ENCODE measurements at regions not wholly inside any gene's neighbourhood (a gene's known extent, or its start where the extent isn't known, plus 50 kb on each side); places are given as distances from the start of the nearest gene placed in this dataset.
"Not testable (repeated sequence)": the region's sequence is repeated elsewhere in the genome, so short reads cannot be mapped to it uniquely, and the experiment has no call there.

DNA sequence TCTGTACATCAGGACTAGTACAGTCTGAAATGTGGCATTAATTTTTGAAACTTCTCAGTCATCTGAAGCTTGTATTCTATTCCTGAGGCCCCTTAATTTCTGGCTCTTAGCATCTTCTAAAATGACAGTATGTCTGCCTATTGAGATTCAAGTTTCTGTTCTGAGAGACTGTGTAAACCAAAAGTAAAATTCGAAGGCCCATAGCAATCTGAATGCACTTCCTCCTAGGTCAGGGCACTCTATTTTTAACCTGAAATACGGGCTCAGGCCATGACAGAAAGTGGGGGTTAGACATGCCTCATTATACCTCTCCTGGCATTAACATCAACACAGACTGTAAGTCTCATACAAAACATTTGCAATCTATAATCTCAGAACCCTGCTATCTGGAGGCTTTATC is 584.4 kb downstream of the KLHL4 start:
- no peak for DNase-seq
- Histone ChIP-seq H3K9me3 (replicated peaks) (no peaks in the 10 kb centered on the region), H3K27me3 (0 out of 2 replicates have a peak, but pooled peaks cover 4% of the 10 kb centered on the region), H3K4me1 (no peaks in the 10 kb centered on the region), H3K4me3 (no peak overlapping the region), H3K36me3 (no peaks in the 10 kb centered on the region), H3K27ac (no peak overlapping the region)

DNA sequence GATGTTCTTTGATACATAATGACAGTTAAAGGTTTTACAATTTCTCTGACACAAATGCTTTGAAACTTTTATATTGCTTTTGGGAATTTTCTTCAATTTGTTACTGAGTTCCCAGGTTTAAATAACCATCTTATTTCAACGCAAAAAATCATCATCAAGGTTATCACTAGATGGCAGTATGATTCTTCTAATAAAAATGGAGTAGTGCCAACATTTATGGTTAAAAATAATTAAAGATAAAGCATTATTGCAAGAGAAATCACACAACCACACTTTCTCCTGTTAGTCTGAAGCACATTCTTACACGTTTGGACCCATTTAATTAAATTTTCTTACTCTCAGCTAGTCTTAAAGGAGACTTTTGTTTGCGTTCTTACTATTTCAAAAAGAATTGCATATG is 611.3 kb upstream of the CPXCR1 start:
- H3K9me3 ChIP-seq (replicated peaks) = no peaks in the 10 kb centered on the region
- H3K36me3 ChIP-seq = no peaks in the 10 kb centered on the region
- peak in 1 of 2 experiments; percentile 26 for DNase-seq
- H3K4me3 ChIP-seq = no peak overlapping the region
- no peaks in the 10 kb centered on the region; the same call in 1 of the 2 replicates for H3K27me3 ChIP-seq
- H3K27ac ChIP-seq = no peak overlapping the region
- H3K4me1 ChIP-seq = no peaks in the 10 kb centered on the region

DNA sequence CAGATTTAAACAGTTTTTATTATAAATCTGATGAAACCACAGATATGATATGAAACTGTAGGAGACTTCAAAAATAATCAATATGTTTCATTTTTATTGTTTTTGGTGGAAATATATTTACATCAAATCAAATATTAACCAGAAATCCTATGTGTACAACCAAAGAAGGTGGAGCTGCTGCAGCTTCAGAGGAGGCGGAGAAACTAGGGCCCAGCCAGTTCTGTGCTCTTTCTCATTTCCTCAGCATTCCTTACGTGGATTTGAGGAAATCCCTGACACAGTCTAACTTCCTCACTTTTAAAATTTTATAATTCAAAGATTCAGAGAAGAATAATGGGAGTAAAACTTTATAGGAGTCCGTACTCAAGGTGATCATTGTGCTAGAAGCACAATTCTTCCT is 610.7 kb upstream of the CPXCR1 start:
- Histone ChIP-seq H3K4me1 (no peaks in the 10 kb centered on the region), H3K27me3 (no peaks in the 10 kb centered on the region; the same call in 1 of the 2 replicates), H3K27ac (no peak overlapping the region), H3K4me3 (no peak overlapping the region), H3K9me3 (replicated peaks) (no peaks in the 10 kb centered on the region), H3K36me3 (no peaks in the 10 kb centered on the region)
- DNase-seq = no peak

DNA sequence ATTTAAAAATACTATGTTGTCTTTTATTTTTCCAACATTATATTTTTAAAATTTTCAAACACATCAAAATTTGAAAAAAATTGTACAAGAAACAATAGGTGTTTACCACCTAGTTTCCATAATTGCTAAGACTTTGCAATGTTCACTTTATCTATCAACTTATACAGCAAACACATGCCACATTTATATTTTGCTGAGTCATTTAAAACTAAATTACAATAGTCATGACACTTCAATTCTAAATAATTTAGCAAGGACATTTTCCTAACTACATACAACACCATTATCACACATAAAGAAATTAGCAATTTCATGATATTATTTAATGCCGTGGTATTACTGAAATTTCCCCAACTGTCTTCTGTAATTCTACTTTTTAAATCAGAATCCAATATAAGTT is 600.4 kb upstream of the CPXCR1 start:
- Histone ChIP-seq H3K27me3 (no peaks in the 10 kb centered on the region), H3K36me3 (no peaks in the 10 kb centered on the region), H3K4me3 (no peak overlapping the region), H3K9me3 (replicated peaks) (no peaks in the 10 kb centered on the region), H3K4me1 (no peaks in the 10 kb centered on the region), H3K27ac (no peak overlapping the region)
- no peak for DNase-seq

DNA sequence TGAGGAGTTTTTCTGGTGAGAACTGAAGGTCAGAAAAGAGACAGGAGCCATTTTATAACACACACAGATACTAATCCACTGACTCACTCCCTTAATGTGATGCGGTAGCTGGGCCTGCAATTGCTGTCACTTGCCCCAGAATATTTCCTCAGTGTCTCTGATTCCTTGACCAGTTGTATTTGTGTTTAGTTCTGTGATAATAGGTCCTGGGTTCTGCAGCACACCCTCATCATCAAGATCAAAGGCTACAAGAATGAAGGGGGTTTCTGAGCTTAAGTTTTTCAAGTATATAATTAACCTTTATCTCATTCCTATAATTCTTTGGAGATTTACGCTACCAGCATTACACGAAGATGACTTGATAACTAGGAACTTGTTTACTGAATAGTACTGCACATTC is 576.5 kb upstream of the CPXCR1 start:
- no peaks in the 10 kb centered on the region for H3K4me1 ChIP-seq
- H3K4me3 ChIP-seq = no peak overlapping the region
- no peak overlapping the region for H3K27ac ChIP-seq
- H3K36me3 ChIP-seq = no peaks in the 10 kb centered on the region
- no peaks in the 10 kb centered on the region for H3K27me3 ChIP-seq
- DNase-seq = no peak
- H3K9me3 ChIP-seq (replicated peaks) = no peaks in the 10 kb centered on the region

DNA sequence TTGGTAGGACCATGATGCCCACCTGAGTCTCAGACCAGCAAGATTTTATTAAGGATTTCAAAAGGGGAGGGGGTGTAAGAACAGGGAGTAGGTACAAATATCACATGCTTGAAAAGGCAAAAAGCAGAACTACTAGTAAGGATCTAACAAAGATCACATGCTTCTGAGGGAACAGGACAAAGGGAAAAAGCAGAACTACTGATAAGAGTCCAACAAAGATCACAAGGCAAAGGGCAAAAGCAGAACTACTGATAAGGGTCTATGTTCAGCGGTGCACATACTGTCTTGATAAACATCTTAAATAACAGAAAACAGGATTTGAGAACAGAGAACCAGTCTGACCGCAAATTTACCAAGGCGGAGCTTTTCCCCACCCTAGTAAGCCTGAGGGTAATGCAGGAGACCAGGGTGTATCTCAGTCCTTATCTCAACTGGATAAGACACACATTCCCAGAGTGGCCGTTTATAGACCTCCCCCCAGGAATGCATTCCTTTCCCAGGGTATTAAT is 573.0 kb upstream of the CPXCR1 start:
- H3K27me3 ChIP-seq; H3K9me3 ChIP-seq (replicated peaks); H3K4me3 ChIP-seq; H3K27ac ChIP-seq; H3K36me3 ChIP-seq; DNase-seq; H3K4me1 ChIP-seq: not testable (repeated sequence)

DNA sequence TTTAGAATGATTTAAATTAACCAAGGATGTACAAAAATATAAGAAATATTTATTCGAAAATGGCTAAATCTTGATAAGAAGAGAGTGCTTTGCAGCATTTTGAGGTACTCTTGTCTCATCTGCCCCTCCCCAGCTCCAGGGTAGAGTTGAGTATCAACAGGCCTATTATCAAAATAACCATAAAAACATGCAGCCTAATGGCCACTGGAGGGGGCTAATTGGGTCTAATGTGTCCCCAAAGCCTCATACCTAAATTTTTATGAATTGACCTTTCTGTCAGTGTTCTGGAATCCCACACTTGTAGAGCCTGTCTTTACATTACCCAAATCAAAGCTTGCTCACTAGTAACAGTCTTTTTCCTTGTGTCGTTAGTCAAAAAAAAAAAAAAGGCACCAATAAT is 544.9 kb upstream of the CPXCR1 start:
- Histone ChIP-seq H3K27ac (no peak overlapping the region), H3K4me1 (no peaks in the 10 kb centered on the region)

DNA sequence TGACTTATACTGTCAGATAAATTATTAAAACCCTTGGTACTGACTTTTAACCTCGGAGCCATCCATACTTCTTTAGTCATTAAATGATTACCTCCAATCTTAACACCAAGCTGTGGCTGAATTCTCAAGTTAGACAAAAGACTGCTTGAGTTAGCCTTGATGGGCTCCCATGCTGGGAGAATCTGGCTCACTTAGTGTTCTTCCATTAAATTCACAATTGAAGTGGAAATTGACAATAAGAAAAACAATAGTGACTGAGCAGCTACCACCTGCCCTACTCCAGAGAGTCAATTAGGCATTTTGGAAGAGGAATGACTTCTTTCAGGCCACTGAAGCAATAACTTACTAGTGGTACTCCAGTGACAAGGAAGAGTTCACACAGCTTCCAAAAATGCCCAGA is 503.0 kb upstream of the CPXCR1 start:
- Histone ChIP-seq H3K36me3 (no peaks in the 10 kb centered on the region), H3K27ac (no peak overlapping the region), H3K4me3 (no peak overlapping the region), H3K4me1 (no peaks in the 10 kb centered on the region), H3K27me3 (no peaks in the 10 kb centered on the region), H3K9me3 (replicated peaks) (no peaks in the 10 kb centered on the region)
- DNase-seq = no peak

More for the DNA sequence above, 544.9 kb upstream of the CPXCR1 start:
- no peaks in the 10 kb centered on the region for H3K9me3 ChIP-seq (replicated peaks)
- no peaks in the 10 kb centered on the region for H3K27me3 ChIP-seq
- H3K36me3 ChIP-seq = no peaks in the 10 kb centered on the region
- DNase-seq = peak in 1 of 2 experiments; percentile 24
- H3K4me3 ChIP-seq = no peak overlapping the region

DNA sequence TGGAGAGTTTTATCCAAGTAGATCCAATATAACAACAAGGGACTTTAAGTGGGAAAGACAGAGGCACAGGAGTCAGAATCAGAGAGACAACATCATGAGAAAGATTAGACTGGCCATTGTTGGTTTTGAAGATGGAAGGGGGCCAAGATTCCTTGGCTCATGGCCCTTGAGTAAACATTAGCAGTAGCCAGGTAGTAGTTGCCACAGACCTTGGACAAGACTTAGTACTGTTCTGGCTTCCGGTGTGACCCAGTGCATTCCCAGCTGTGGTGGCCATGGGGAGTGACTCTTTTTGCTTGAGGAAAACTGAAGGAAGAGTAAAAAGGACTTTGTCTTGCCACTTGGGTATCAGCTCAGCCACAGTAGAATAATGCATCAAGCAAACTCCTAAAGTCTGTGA is 462.2 kb upstream of the CPXCR1 start:
- no peak overlapping the region for H3K4me3 ChIP-seq
- no peaks in the 10 kb centered on the region for H3K36me3 ChIP-seq
- H3K27ac ChIP-seq = no peak overlapping the region
- H3K27me3 ChIP-seq = no peaks in the 10 kb centered on the region
- no peaks in the 10 kb centered on the region for H3K4me1 ChIP-seq
- no peaks in the 10 kb centered on the region for H3K9me3 ChIP-seq (replicated peaks)
- DNase-seq = peak; percentile 2 to 3

DNA sequence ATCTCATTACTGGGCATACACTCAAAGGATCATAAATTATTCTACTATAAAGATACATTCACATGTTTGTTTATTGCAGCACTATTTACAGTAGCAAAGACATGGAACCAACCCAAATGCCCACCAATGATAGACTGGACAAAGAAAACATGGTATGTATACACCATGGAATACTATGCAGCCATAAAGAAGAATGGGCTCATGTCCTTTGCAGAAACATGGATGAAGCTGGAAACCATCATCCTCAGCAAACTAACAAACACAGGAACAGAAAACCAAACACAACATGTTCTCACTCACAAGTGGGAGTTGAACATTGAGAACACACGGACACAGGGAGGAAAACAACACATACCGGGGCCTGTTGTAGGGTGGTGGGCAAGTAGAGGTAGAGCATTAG is 433.1 kb upstream of the CPXCR1 start:
- not testable (repeated sequence) for H3K4me1 ChIP-seq; DNase-seq; H3K4me3 ChIP-seq; H3K9me3 ChIP-seq (replicated peaks); H3K36me3 ChIP-seq; H3K27ac ChIP-seq; H3K27me3 ChIP-seq

DNA sequence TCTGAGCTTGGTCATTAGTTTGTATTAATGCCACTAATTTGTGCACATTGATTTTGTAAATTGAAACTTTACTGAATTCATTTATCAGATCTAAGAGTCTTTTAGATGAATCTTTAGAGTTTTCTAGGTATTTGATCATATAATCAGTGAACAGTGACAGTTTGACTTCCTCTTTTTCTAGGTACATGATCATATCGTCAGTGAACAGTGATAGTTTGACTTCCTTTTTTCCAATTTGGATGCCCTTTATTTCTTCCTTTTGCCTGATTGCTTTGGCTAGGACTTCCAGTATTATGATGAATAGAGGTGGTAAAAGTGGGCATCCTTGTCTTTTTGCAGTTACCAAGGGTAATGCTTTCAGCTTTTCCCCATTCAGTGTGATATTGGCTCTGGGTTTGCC is 421.4 kb upstream of the CPXCR1 start:
- no peaks in the 10 kb centered on the region for H3K4me1 ChIP-seq
- no peak for DNase-seq
- H3K27ac ChIP-seq = no peak overlapping the region
- no peaks in the 10 kb centered on the region for H3K27me3 ChIP-seq
- H3K9me3 ChIP-seq (replicated peaks) = no peaks in the 10 kb centered on the region
- H3K4me3 ChIP-seq = no peak overlapping the region
- H3K36me3 ChIP-seq = no peaks in the 10 kb centered on the region

DNA sequence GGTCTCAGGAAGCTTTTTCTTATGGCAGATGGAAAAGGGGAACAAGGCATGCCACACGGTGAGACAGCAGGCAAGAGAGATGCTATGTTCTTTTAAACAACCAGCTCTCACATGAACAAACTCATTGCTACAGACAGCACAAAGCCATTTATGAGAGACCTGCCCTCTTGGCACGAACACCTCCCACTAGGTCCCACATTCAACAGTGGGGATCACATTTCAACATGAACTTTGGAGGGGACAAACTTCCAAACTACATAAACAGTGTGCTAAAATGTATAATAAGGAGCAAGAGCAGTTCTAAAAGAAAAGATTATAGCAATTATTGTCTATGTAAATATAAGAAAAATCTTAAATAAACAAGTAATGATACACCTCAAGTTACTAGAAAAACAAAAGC is 391.8 kb upstream of the CPXCR1 start:
- peak in 1 of 2 experiments; percentile 6 for DNase-seq
- no peak overlapping the region for H3K4me3 ChIP-seq
- H3K36me3 ChIP-seq = no peaks in the 10 kb centered on the region
- no peak overlapping the region for H3K27ac ChIP-seq
- H3K27me3 ChIP-seq = no peaks in the 10 kb centered on the region
- no peaks in the 10 kb centered on the region for H3K9me3 ChIP-seq (replicated peaks)
- no peaks in the 10 kb centered on the region for H3K4me1 ChIP-seq

DNA sequence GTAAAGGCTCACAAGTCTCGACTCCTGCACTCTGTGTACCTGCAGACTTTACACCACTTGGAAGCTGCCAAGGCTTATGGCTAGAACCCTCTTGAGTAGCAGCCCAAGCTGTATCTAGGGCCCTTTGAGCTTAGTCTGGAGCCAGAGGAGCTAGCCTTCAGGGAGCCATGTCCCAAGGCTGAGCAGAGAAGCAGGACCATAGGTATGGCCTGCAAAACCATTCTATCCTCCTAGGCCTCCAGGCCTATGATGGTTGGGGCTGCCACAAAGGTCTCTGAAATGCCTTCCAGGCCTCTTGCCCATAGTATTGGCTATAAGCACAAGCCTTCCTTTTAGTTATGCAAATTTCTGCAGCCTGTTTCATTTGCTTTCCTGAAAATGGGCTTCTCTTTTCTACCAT is 380.7 kb upstream of the CPXCR1 start:
- no peaks in the 10 kb centered on the region for H3K9me3 ChIP-seq (replicated peaks)
- no peaks in the 10 kb centered on the region for H3K36me3 ChIP-seq
- H3K27ac ChIP-seq = no peak overlapping the region
- no peaks in the 10 kb centered on the region for H3K4me1 ChIP-seq
- DNase-seq = no peak
- H3K27me3 ChIP-seq = no peaks in the 10 kb centered on the region
- H3K4me3 ChIP-seq = no peak overlapping the region

DNA sequence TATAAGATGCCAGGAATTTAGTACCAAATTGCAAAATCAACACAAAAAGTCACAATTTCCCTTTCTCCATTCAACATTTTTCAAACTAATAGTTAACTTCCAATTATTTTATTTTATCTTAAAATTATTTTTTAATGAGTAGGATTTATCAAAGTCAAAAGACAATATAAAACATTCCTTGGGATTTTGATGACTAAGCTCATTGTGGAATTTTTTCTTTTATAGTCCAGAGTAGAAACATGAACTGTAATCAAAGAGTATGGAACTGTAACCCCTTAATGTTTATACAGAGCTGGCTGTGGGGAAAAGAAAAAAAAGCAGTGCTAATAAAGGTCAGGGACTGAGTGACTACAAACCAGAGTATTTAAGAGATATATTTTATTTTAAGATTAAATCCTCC is 368.6 kb upstream of the CPXCR1 start:
- no peak for DNase-seq
- no peak overlapping the region for H3K4me3 ChIP-seq
- H3K27me3 ChIP-seq = no peaks in the 10 kb centered on the region
- H3K27ac ChIP-seq = no peak overlapping the region
- H3K4me1 ChIP-seq = no peaks in the 10 kb centered on the region
- no peaks in the 10 kb centered on the region for H3K9me3 ChIP-seq (replicated peaks)
- no peaks in the 10 kb centered on the region for H3K36me3 ChIP-seq

DNA sequence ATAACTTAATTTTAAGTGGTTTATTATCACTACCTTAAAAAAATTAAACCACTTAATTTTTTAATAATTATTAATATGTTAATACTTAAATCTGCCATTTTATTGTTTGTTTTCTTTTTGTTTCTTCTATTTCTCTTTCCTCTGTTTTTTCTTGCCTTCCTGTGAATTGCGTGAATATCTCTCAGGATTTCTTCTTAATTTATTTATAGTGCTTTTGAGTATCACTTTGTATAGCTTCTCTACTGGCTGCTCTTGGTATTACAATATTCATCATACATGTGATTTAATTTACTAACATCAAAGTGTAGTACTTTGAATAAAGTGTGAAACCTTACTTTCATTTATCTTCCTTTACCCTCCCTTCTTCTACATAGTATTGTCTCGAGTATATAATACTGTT is 349.5 kb upstream of the CPXCR1 start:
- Histone ChIP-seq H3K4me1 (no peaks in the 10 kb centered on the region), H3K4me3 (no peak overlapping the region), H3K36me3 (no peaks in the 10 kb centered on the region), H3K9me3 (replicated peaks) (no peaks in the 10 kb centered on the region), H3K27me3 (no peaks in the 10 kb centered on the region), H3K27ac (no peak overlapping the region)
- no peak for DNase-seq

DNA sequence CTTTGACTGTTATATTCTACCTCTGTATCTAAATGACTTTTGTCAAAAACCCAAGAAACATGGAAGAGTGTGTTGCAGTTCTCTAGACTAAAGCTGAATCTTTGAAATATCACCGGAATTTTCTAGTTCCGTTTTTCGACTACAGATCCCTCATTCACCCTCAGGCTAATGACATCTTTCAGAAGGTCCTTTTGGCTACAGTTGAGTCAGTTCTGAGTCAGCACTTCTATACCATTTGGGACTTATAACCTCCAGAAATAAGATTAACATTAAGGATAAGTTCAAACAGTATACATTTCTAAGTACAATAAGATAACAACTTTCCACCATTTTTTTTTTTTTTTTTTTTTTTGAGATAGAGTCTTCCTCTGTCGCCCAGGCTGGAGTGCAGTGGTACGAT is 331.0 kb upstream of the CPXCR1 start:
- H3K4me3 ChIP-seq = no peak overlapping the region
- no peaks in the 10 kb centered on the region for H3K4me1 ChIP-seq
- DNase-seq = no peak

DNA sequence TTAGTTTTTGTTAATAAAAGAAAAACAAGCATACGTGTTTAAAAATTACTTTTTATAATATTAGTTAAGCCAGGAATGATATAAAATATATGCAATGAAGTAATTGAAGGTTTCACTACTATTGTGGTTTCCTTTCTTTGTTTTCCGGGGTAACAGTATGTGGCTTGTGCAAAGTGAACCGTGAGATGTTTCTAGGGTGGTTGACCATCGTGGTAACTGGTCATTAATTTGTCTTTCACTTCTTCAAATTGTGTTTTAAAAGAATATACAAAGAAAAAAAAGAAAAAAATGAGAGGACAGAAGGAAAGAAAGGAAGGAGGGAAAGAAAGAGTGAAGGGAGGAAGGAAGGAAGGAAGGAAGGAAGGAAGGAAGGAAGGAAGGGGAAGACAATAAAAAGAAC is 330.1 kb upstream of the CPXCR1 start:
- no peak for DNase-seq
- H3K9me3 ChIP-seq (replicated peaks) = no peaks in the 10 kb centered on the region
- H3K27ac ChIP-seq = no peak overlapping the region
- H3K27me3 ChIP-seq = no peaks in the 10 kb centered on the region
- no peak overlapping the region for H3K4me3 ChIP-seq
- H3K4me1 ChIP-seq = no peaks in the 10 kb centered on the region
- no peaks in the 10 kb centered on the region for H3K36me3 ChIP-seq

More for the DNA sequence above, 331.0 kb upstream of the CPXCR1 start:
- Histone ChIP-seq H3K36me3 (no peaks in the 10 kb centered on the region), H3K9me3 (replicated peaks) (no peaks in the 10 kb centered on the region), H3K27me3 (no peaks in the 10 kb centered on the region), H3K27ac (no peak overlapping the region)

Measured in SJCRH30 (cell line).